Stomach smooth muscle (tissue), 2 donors: ENCODE measurements at regions not wholly inside any gene's neighbourhood (a gene's known extent, or its start where the extent isn't known, plus 50 kb on each side); places are given as distances from the start of the nearest gene placed in this dataset.

ENCODE experiments used
- H3K27ac ChIP-seq: one replicate; pipeline ENCODE4 v1.7.0; 2013; ENCODE audit warnings: mild to moderate bottlenecking, low read length, inconsistent platforms
- H3K27me3 ChIP-seq, 2 donors: one replicate each; pipeline ENCODE4 v1.7.0; 2013; ENCODE audit warnings: low read length in 2 of 2; ENCODE audit not compliant: insufficient read depth in 2 of 2, control insufficient read depth in 1 of 2
- H3K36me3 ChIP-seq, 2 donors: one replicate each; pipeline ENCODE4 v1.7.0; 2013; ENCODE audit warnings: low read length in 2 of 2; ENCODE audit not compliant: control insufficient read depth in 2 of 2, insufficient read depth in 2 of 2
- H3K4me1 ChIP-seq: one replicate; pipeline ENCODE4 v1.7.0; 2013; ENCODE audit warnings: low read length; ENCODE audit not compliant: control insufficient read depth, insufficient read depth
- H3K4me3 ChIP-seq, 2 donors: one replicate each; pipeline ENCODE4 v1.7.0; 2013; ENCODE audit warnings: low read length in 2 of 2
- H3K9ac ChIP-seq, 2 donors: one replicate each; pipeline ENCODE4 v1.7.0; 2013; ENCODE audit warnings: low read length in 2 of 2, mild to moderate bottlenecking in 1 of 2
- H3K9me3 ChIP-seq, 2 donors: one replicate each; pipeline ENCODE4 v1.7.0; 2013; ENCODE audit warnings: low read length in 2 of 2; ENCODE audit not compliant: control insufficient read depth in 2 of 2
- donor health status: healthy.
- donor health status: Pancreatic carcinoma.

DNA sequence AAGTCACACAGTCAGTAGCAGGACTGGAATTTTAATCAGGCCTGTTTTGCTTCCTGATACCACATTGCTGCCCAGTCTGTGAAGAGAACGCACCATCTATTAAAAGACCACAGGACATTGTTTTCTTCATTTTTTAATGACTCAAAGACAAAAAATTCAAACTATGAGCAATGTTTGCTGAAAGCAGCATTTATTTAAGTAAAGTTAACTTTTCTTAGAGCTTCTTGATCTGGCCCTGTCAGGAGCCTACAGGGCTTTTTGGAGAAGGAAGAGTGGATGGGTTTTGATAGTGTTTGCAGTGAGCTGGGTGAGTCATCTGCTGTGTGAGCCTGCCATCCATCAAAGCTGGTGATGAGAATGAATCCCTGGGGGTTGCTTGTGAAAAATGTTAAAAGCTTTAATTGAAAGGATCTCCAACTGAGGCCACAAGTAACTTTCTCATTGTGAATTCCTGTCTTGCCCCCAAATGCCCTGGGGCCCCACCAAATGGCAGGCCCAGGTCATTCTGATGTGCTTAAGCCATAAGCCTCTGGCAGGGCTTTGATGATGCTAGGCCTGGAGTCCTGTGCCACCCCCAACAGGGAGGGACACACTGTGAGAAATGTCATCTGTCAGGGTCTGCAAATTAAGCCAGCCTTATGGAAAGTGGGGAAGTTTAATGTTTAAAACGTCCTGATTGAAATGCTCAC is 136.2 kb upstream of the PFN2 start:
- no peaks in the 10 kb centered on the region for H3K4me1 ChIP-seq
- H3K27me3 ChIP-seq: no peaks in the 10 kb centered on the region
- no peak overlapping the region for H3K27ac ChIP-seq
- H3K36me3 ChIP-seq: no peaks in the 10 kb centered on the region
- H3K9me3 ChIP-seq: no peaks in the 10 kb centered on the region
- H3K9ac ChIP-seq: no peak overlapping the region
- no peak overlapping the region for H3K4me3 ChIP-seq

- H3K4me1 ChIP-seq: no peaks in the 10 kb centered on the region
- no peak overlapping the region for H3K27ac ChIP-seq
- no peak overlapping the region for H3K4me3 ChIP-seq
- no peak overlapping the region for H3K9ac ChIP-seq
- H3K36me3 ChIP-seq: no peaks in the 10 kb centered on the region
- no peaks in the 10 kb centered on the region for H3K9me3 ChIP-seq
- H3K27me3 ChIP-seq: no peaks in the 10 kb centered on the region
These were observed 135.4 kb upstream of the PFN2 start for GRCh38 chr3:150105886-150106612.

GRCh38 chr3:150105025-150105424 is 134.3 kb upstream of the PFN2 start:
- no peaks in the 10 kb centered on the region for H3K27me3 ChIP-seq

DNA sequence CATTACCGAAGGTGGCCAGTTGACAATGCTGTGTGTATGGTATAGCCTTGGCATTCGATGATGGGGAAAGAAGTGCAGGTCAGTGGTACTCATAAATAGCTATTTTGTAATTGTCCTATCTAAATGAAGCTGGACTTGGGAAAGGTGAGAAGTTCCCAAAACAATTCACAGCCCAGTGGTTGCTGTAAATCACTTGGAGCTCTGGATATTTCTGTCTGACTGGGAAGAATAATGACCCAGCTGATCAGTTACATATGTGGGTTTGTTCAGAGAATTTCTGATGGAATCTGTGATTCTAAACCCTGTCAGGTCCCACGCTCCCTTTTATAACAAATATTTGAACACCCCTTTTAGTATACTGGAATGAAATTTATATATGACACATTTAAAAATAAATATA is 133.9 kb upstream of the PFN2 start:
- no peaks in the 10 kb centered on the region for H3K27me3 ChIP-seq
- no peaks in the 10 kb centered on the region for H3K9me3 ChIP-seq
- H3K36me3 ChIP-seq: no peaks in the 10 kb centered on the region
- H3K4me3 ChIP-seq: no peak overlapping the region
- H3K27ac ChIP-seq: no peak overlapping the region
- H3K9ac ChIP-seq: no peak overlapping the region
- H3K4me1 ChIP-seq: no peaks in the 10 kb centered on the region

More at GRCh38 chr3:150105025-150105424, 134.3 kb upstream of the PFN2 start:
- Histone ChIP-seq H3K4me1 (no peaks in the 10 kb centered on the region), H3K9ac (no peak overlapping the region), H3K36me3 (no peaks in the 10 kb centered on the region), H3K9me3 (no peaks in the 10 kb centered on the region), H3K4me3 (no peak overlapping the region), H3K27ac (no peak overlapping the region)

- Histone ChIP-seq H3K27ac (no peak overlapping the region), H3K27me3 (no peaks in the 10 kb centered on the region), H3K9me3 (no peaks in the 10 kb centered on the region), H3K4me1 (peaks cover 6% of the 10 kb centered on the region), H3K4me3 (no peak overlapping the region), H3K9ac (no peak overlapping the region), H3K36me3 (no peaks in the 10 kb centered on the region)
These were observed 130.3 kb upstream of the PFN2 start for GRCh38 chr3:150101016-150101415.

GRCh38 chr3:150098621-150099020 is 127.9 kb upstream of the PFN2 start:
- Histone ChIP-seq H3K4me1 (peaks cover 6% of the 10 kb centered on the region), H3K27me3 (no peaks in the 10 kb centered on the region), H3K27ac (no peak overlapping the region), H3K9ac (no peak overlapping the region), H3K9me3 (no peaks in the 10 kb centered on the region), H3K4me3 (no peak overlapping the region), H3K36me3 (no peaks in the 10 kb centered on the region)

GRCh38 chr3:150097588-150097890 is 126.8 kb upstream of the PFN2 start:
- H3K36me3 ChIP-seq: no peaks in the 10 kb centered on the region
- H3K4me1 ChIP-seq: peaks cover 6% of the 10 kb centered on the region
- H3K9me3 ChIP-seq: no peaks in the 10 kb centered on the region
- no peak overlapping the region for H3K4me3 ChIP-seq
- no peak overlapping the region for H3K9ac ChIP-seq
- H3K27me3 ChIP-seq: no peaks in the 10 kb centered on the region
- H3K27ac ChIP-seq: no peak overlapping the region

- Histone ChIP-seq H3K36me3 (no peaks in the 10 kb centered on the region), H3K4me1 (peaks cover 6% of the 10 kb centered on the region), H3K27me3 (no peaks in the 10 kb centered on the region), H3K9ac (no peak overlapping the region), H3K4me3 (no peak overlapping the region), H3K27ac (peak overlapping the region; percentile 4), H3K9me3 (no peaks in the 10 kb centered on the region)
These were observed 126.2 kb upstream of the PFN2 start for GRCh38 chr3:150096700-150097587.

DNA sequence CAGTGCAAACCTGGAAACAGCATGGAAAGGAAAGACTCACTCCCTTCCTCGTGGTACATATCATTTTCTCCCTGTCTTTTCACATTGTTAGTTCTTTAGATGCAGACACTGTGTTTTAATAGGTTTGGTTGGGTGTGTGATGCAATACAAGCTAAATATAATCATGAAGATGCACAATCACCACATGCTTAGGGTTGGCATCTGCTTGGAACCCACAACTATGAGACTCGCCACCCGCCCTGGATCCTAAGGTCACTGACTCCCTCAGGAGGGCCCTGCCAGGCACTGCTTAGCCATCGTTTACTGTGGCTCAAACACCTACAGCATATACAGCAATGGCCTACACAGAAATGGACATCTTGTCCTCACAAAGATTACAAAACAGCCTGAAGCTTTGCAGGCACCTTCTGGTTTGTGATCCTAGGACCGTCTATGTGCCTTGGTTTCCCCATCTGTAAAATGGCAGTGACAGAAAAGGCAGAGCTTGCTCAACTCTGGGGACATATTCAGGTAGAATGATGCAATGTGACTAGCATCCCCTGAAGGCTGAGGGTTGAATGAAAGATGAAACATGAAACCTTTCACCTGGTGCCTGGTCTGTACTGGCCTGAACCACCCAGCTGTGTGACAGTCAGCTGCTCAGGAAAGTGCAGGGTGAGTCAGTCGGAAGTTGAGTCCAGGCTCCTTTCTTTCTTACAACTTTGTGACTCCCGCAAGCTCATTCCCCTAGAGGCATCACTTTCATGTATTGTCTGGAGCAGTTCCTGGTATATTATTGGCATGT is 123.6 kb upstream of the PFN2 start:
- Histone ChIP-seq H3K9me3 (no peaks in the 10 kb centered on the region), H3K36me3 (no peaks in the 10 kb centered on the region), H3K27ac (no peak overlapping the region), H3K9ac (no peak overlapping the region), H3K4me3 (no peak overlapping the region), H3K4me1 (peaks cover 6% of the 10 kb centered on the region), H3K27me3 (no peaks in the 10 kb centered on the region)

DNA sequence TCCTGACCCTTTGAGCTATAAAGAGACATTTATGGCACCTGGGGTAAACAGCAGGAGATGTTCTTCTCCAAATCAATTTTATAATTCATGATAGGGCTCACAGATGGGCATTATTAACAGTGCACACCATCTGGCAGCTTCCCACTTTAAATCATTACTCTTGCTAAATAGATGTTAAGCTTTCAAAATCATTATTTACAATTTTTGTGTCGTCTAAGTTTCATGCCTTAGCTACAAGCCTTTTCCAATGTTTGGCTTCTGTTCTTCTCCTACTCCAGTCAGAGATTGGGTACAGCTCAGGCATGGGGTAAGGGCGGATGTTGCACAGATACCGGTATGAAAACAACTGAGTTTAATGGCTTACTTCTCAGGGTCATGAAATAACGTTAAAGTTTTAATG is 120.9 kb upstream of the PFN2 start:
- no peak overlapping the region for H3K9ac ChIP-seq
- peaks cover 2% of the 10 kb centered on the region for H3K4me1 ChIP-seq
- H3K36me3 ChIP-seq: no peaks in the 10 kb centered on the region
- no peak overlapping the region for H3K27ac ChIP-seq
- H3K9me3 ChIP-seq: no peaks in the 10 kb centered on the region
- no peak overlapping the region for H3K4me3 ChIP-seq
- H3K27me3 ChIP-seq: no peaks in the 10 kb centered on the region
